Heart right ventricle (tissue), 16 donors: ENCODE measurements at regions not wholly inside any gene's neighbourhood (a gene's known extent, or its start where the extent isn't known, plus 50 kb on each side); places are given as distances from the start of the nearest gene placed in this dataset.

Source experiments
- ATAC-seq, 8 donors: fragments of 200-7000 bp; cut with Tn5 transposase; one replicate each; pipeline ENCODE4 v1.9.1; 2020; ENCODE audit warnings: mild to moderate bottlenecking in 8 of 8, moderate library complexity in 8 of 8, moderate number of reproducible peaks in 1 of 8
- DNase-seq, 2 donors: peaks; one replicate each; pipeline ENCODE4 v3.0.0-alpha.2; 2020
- H3K27ac ChIP-seq, 10 donors: fragments of 200-600 bp; sonication (generic) in 2 of 10; one replicate each; pipeline versions ENCODE4 v1.5.0 to v1.8.0; 2020 to 2022; ENCODE audit warnings: mild to moderate bottlenecking in 3 of 10
- H3K27me3 ChIP-seq, 7 donors: fragments of 200-600 bp; one replicate each; pipeline ENCODE4 v1.8.0; 2021 to 2022; ENCODE audit warnings: mild to moderate bottlenecking in 2 of 7
- H3K36me3 ChIP-seq, 9 donors: fragments of 200-600 bp; sonication (generic) in 1 of 9; one replicate each; pipeline versions ENCODE4 v1.5.0 to v1.8.0; 2020 to 2022; ENCODE audit warnings: mild to moderate bottlenecking in 2 of 9
- H3K4me1 ChIP-seq, 9 donors: fragments of 200-600 bp; sonication (generic) in 1 of 9; one replicate each; pipeline versions ENCODE4 v1.5.0 to v1.8.0; 2020 to 2022; ENCODE audit warnings: mild to moderate bottlenecking in 4 of 9
- H3K4me3 ChIP-seq, 10 donors: fragments of 200-600 bp; sonication (generic) in 2 of 10; one replicate each; pipeline versions ENCODE4 v1.5.0 to v1.8.0; 2020 to 2022; ENCODE audit warnings: mild to moderate bottlenecking in 7 of 10, moderate library complexity in 2 of 10
- H3K9me3 ChIP-seq, 11 donors: fragments of 200-600 bp in 10 of 11; sonication (generic) in 2 of 11; one replicate each; pipeline versions ENCODE4 v1.5.0 to v1.8.0; 2013 to 2022; ENCODE audit warnings: mild to moderate bottlenecking in 2 of 11, control low read depth in 1 of 11, moderate library complexity in 1 of 11
- CTCF ChIP-seq, 9 donors: fragments of 200-600 bp; sonication (generic) in 2 of 9; IDR thresholded peaks; one replicate each; pipeline versions ENCODE4 v1.5.0 to v1.8.0; 2021 to 2022; ENCODE audit warnings: antibody characterized with exemption in 9 of 9, mild to moderate bottlenecking in 5 of 9, moderate library complexity in 1 of 9
- WGBS, 2 donors: extraction: QIAGEN DNeasy Blood & Tissue Kit; methylation state at CpG; one replicate each; pipeline ENCODE4 v1.1.7; 2013; ENCODE audit warnings: inconsistent platforms in 1 of 2; 5-methylcytosine and 5-hydroxymethylcytosine counted together
- intact Hi-C, 10 donors: fragments of 100-400 bp; cut with DNase I; formaldehyde crosslinking; loops; one replicate each; pipeline versions ENCODE4 v1.11.1 to v1.14.2; 2022
- donor health status: Arrhythmogenic right ventricular cardiomyopathy.
- donor health status: ischemic (EF 13 %, LVEDD 7.1; RV severe dilation, severe dysfunction).
- donor health status: healthy with polysubstance abuse.
- donor health status: DM: no; HTN: yes; CAD: no.
- donor health status: DM: no; HTN: no; CAD: no.
- donor health status: ischemic (EF 25% LVEDD 6.9; RV normal size, moderate dysfunction).
- donor health status: ischemic (EF 25% LVEDD 5.7; RV mildly dilated, moderate dysfunction).
- donor health status: healthy.
- donor health status: DM: yes; HTN: yes; CAD: no.
- donor health status: Ischemic cardiomyopathy.
- donor health status: ischemic (EF 35%, LVEDD 5.7; RV mildly dilated, moderate dysfunction).
- donor health status: nonischemic (EF 11% LVEDD 7.7; RV severe dilation, severe dysfunction).
- donor health status: DM: yes; HTN: yes; CAD: no.
- donor health status: PGD.
- donor health status: ischemic (EF 29% LVEDD 5.4; RV normal size, mild dysfunction).
- donor health status: nonischemic (EF 23%, LVEDD 6.1; RV moderate dilation, normal function).

DNA sequence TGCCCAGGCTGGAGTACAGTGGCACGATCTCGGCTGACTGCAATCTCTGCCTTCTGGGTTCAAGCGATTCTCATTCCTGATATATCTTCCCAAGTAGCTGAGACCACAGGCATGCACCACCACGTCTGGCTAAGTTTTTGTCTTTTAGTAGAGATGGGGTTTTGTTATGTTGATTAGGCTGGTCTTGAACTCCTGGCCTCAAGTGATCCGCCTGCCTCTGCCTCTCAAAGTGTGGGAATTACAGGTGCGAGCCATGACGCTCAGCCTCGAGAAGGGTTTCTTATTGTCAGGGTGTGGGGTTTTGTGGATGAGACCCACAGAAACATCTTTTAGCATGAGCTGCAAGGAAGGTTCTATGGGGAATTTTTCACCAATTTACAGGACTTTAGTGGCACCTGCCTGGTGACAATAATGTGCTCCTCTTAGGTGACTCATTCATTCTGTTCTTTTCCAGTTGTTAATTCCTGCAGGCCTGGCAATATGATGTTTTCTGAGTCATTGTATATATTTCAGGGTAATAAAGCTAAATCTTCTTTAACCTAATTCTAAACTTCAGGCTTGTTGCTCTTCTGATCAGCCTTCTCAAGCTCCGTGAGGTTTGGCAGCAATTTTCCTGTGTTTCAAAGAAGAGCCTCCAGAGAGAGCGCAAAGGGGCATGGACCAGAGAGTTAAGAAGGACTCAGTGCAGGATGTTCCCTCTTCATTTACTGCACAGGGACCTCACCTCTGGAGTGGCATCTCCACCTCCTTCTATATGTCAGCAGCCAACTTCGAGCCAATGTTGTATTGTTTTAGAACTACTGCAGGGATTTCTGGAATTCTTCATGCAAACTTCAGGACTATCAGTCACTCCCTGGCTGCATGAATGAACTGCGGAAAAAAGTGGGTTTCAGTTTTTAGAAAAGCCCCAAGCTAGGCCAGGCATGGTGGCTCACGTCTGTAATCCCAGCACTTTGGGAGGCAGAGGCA is 77.8 kb upstream of the ZNF618 start:
- no peaks in the 10 kb centered on the region for H3K36me3 ChIP-seq
- no peak for TF ChIP-seq CTCF (IDR thresholded peaks at IDR 0.05)
- ATAC-seq (no peak), DNase-seq (no peak)
- no peak overlapping the region for H3K4me3 ChIP-seq
- peaks cover 0 to 14% (median 0%) of the 10 kb centered on the region in 7 donors for H3K27me3 ChIP-seq
- 82 to 86% methylated on average over 13 of the region's 13 CpGs for WGBS, 2 donors
- intact Hi-C loops = no loop called here
- H3K27ac ChIP-seq = no peak overlapping the region
- no peaks in the 10 kb centered on the region for H3K9me3 ChIP-seq
- no peaks in the 10 kb centered on the region for H3K4me1 ChIP-seq

GRCh38 chr9:113800276-113800675 is 75.8 kb upstream of the ZNF618 start:
- no peak for TF ChIP-seq CTCF (IDR thresholded peaks at IDR 0.05)
- Histone ChIP-seq H3K27me3 (peaks cover 0 to 14% (median 0%) of the 10 kb centered on the region in 7 donors), H3K4me3 (no peak overlapping the region), H3K9me3 (no peaks in the 10 kb centered on the region), H3K27ac (no peak overlapping the region), H3K36me3 (no peaks in the 10 kb centered on the region), H3K4me1 (no peaks in the 10 kb centered on the region)
- no peak for DNase-seq
- 94 to 99% methylated on average over 2 of the region's 2 CpGs for WGBS, 2 donors
- intact Hi-C loops = loop anchor here in 4 of 10 donors (10.0 kb wide), 4 partner anchors 75 to 235 kb away; partner anchors contain the start of gene ZNF618 (in 1 of the 4)
- ATAC-seq = no peak

DNA sequence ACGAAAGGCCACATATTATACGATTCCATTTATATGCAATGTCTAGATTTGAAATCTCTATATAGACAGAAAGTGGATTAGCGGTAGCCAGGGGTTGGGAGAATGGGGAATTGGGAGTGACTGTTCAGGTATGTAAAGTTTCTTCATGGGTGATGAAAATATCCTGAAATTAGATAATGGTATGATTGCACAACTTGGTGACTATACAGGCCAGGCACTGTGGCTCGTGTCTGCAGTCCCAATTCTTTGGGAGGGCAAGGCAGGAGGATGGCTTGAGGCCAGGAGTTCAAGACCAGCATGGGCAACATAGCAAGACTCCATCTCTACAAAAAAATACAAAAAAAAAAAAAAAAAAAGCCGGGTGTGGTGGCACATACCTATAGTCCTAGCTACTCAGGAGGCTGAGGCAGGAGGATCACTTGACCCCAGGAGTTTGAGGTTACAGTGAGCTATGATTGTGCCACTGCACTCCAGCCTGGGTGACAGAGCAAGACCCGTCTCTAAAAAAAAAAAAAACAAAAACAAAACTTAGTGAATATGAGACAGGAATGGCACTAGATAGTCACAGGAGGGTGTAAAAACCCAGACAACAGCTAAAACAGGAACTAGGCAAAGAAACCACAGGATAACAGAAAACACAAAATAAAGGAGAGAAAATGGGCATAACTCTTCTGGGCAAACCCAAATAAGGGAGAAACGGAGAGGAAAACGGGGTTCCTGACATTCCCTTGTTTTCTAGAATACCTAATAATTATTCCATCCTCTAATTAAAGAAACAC is 72.1 kb upstream of the ZNF618 start:
- whole genome bisulfite sequencing, 2 donors = 76 to 79% methylated on average over 7 to 8 of the region's 8 CpGs
- TF ChIP-seq CTCF (IDR thresholded peaks at IDR 0.05) = no peak
- Histone ChIP-seq H3K4me1 (peaks cover 0 to 12% (median 4%) of the 10 kb centered on the region in 9 donors), H3K4me3 (no peak overlapping the region), H3K9me3 (no peaks in the 10 kb centered on the region), H3K27me3 (peaks cover 0 to 9% (median 0%) of the 10 kb centered on the region in 7 donors), H3K36me3 (no peaks in the 10 kb centered on the region), H3K27ac (no peak overlapping the region)
- intact Hi-C loops = loop anchor here in 4 of 10 donors (10.0 kb wide), 4 partner anchors 71 to 231 kb away; partner anchors contain the start of gene ZNF618 (in 1 of the 4)
- ATAC-seq (no peak), DNase-seq (no peak)

- no peak for DNase-seq
- H3K36me3 ChIP-seq = no peaks in the 10 kb centered on the region
- peaks cover 0 to 8% (median 0%) of the 10 kb centered on the region in 7 donors for H3K27me3 ChIP-seq
- H3K9me3 ChIP-seq = no peaks in the 10 kb centered on the region
- H3K4me3 ChIP-seq = no peak overlapping the region
- no peak for ATAC-seq
- WGBS, 2 donors = 79 to 81% methylated on average over 9 of the region's 9 CpGs
- no peak for TF ChIP-seq CTCF (IDR thresholded peaks at IDR 0.05)
- intact Hi-C loops = loop anchor here (2.0 to 10.0 kb wide), 11 partner anchors 68 to 232 kb away; partner anchors contain the start of gene ZNF618 (in 3 of the 10)
- no peak overlapping the region for H3K27ac ChIP-seq
- H3K4me1 ChIP-seq = peaks cover 0 to 12% (median 4%) of the 10 kb centered on the region in 9 donors
These were observed 70.5 kb upstream of the ZNF618 start for GRCh38 chr9:113805486-113806132.
